ENCODE measurements at regions not wholly inside any gene's neighbourhood (a gene's known extent, or its start where the extent isn't known, plus 50 kb on each side); places are given as distances from the start of the nearest gene placed in this dataset.
A peak's percentile ranks its signal among the peaks of the same experiment; 100 is the strongest.

- no peak for DNase-seq
These were observed 111.2 kb upstream of the NLRP1 start for GRCh38 chr17:5695480-5695879.

- no peak for DNase-seq
These were observed 114.7 kb upstream of the NLRP1 start for GRCh38 chr17:5698959-5699358.

DNA sequence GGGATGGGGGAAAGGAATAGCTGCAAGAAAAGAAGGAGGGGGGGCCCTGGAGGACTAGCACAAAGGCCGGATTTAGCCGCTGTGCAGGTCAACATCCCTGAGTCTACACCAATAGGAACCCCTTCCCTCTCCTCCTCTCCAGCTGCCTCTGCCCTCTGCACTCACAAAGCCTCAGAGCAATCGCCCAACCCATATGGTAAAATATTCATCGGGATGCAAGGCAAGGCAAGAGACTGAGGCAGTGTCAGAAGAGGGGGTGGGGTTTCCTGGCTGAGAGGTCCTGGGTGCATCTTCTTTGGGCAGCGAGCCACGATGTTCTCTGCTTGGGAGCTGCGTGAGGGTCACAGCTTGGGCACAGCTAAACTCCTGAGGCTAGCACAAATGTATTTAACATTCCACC lies 115.5 kb upstream of the NLRP1 start:
- DNase-seq = no peak

DNA sequence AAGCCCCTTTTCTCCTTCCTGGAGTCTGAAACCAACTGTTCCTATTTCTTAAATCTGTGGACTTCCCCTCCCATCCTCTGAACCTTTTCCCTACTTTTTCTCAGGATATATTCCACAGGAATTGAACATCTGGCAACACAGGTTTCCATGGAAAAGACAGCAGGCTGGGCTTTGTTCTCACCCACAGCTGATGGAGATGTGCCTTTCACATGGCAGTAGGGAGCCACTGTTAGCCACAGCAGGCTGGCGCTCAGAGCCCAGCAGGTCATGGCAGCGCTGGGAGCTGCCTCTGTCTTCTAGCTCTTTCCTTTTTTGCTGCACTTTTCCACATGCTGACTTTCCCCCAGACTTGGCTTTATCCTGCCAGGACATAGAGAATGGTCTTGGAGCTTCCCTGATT lies 116.4 kb upstream of the NLRP1 start:
- DNase-seq = no peak

- DNase-seq = no peak
These were observed 117.1 kb upstream of the NLRP1 start for GRCh38 chr17:5701381-5701780.

DNA sequence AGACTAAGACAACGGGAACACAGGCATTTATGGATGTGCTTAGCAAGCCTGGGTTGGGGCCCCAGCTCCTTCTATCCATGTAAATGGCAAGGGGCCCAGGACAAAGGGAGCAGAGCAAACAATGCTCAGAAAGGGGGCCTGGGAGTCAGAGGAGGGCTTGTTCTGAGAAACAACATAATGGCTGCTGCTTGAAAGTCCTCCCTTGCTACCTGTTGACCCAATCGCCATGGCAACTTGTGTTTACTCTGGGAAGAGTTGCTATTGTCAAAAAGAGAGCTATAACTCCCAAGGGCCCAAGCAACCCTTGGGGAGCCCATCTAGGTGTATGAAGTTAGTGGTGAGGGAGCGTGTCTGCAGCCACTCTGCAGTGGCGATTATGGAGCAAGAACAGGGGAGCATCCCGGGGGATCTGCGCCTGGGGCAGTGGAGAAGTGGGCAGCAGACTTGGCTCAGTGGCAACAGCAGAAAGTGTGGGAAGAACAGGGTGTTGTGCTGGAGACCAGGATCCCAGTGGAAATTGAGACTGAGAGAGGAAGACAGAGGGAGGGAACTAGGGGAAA lies 118.7 kb upstream of the NLRP1 start:
- DNase-seq = peak; percentile 2

- DNase-seq = no peak
These were observed 119.4 kb upstream of the NLRP1 start for GRCh38 chr17:5703736-5704135.

GRCh38 chr17:5705081-5705875 lies 121.0 kb upstream of the NLRP1 start:
- peak; percentile 50 for DNase-seq

DNA sequence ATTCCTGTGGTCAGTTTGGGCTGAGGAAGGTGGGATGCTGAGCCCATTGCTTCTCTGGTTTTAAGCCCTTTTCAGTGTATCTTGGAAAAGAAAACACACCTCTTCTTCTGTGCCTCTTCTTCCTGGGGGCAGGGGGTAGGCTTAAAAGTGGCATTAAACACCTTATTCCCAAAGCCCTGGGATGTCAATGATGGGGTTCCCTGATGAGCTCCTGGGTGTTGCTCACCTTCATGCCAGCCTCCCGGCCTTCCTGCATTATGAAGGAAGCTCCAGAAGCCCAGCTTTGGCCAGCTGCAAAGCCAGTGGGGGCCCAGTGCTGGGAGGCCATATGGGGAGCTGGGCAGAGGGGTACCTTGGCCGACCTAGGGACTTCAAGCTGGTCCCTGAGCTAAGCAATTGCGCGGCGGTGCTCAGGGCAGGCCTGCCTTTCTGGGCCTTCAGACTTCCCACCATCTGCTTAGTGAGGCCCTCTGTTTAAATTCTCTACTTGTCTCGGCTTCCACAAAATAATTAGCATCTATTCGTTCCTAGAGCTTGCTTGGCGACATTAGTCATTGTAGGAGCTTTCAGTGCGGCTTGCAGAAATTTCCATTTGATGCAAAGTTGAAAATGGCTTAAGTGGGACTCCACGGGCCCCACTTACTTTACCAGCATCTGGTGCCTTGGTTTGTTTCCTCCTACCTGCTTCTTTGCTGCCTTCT lies 121.7 kb upstream of the NLRP1 start:
- DNase-seq = no peak

DNA sequence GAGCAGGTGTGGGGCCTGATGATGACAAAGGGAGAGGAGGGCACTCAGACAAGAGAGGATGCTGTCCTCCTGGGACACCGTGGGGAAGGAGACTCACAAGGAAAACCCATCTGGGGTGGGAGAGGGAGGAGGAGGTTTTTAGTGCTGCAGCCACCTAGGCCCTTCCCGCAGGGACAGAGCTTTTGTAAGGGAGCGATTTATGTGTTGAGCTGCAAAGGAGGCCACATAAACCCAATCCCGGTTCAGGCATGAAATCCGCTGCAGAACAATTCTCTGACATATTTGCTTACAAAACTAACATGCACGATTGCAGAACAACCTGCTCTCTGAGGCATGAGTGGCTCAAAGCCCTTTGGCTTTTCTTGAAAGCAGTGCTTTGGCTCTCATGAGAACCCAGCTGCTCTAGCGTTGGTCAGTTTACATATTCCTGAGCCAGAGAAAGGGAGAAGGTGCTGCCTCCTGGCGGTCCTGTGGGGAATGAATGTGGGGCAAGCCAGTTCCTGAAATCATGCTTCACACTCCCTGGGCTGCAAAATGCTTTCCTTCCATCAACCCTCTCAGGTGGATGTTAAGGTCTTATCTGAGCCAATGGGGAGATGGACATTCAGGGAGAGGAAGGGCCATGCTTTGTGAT lies 122.4 kb upstream of the NLRP1 start:
- peak; percentile 80 for DNase-seq

GRCh38 chr17:5707482-5707881 lies 123.2 kb upstream of the NLRP1 start:
- DNase-seq = no peak

- DNase-seq = no peak
These were observed 124.0 kb upstream of the NLRP1 start for GRCh38 chr17:5708344-5708743.

DNA sequence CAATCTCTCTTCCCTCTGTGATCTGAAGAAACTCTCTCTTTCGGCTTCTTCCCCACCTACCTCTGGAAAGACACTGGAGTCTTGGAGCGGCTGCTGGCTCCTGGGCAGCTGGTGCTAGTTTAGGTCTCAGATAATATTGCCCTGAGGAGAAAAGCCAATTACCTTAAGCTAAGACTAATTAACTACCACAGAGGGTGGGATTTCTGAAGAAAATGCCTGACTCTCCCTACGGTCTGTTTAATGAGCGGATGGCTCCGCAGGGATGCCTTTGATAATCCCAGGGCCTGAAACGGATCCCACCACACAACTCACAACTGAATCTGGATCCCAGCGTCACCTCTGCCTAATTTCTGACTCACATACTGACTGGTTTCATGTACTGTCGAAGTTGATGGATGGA lies 127.0 kb upstream of the NLRP1 start:
- DNase-seq = no peak

DNA sequence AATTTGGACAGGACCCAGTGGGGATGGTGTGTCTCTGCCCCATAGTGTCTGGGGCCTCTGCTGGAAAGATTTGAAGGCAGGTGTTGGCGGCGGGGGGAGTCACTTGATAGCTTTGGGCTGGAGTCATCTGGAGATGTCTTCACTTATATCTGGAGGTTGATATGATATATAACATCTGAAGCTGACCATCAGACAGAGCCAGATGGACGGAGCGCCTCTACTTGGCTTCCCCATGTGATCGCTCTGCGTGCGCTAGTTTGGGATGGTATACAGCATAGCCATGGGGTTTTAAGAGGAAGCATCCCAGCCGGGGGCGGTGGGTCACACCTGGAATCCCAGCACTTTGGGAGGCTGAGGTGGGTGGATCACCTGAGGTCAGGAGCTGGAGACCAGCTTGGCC lies 130.7 kb upstream of the NLRP1 start:
- DNase-seq = no peak

DNA sequence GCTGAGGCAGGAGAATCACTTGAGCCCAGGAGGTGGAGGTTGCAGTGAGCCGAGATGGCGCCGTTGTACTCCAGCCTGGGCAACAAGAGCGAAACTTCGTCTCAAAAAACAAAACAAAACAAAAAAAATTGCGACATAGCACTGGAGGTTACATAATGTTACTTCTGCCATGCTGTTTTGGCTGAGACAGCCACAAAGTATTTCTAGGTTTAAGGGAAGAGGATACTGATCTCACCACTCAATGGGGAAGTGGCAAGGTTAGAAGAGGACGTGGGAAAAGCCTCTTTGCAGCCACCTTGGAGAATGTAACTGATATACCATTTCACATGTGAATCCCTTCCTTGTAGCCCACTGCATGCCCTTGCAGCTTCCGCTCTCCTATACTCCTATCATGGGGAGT lies 131.2 kb upstream of the NLRP1 start:
- no peak for DNase-seq

GRCh38 chr17:5718726-5719125 lies 134.4 kb upstream of the NLRP1 start:
- no peak for DNase-seq

DNA sequence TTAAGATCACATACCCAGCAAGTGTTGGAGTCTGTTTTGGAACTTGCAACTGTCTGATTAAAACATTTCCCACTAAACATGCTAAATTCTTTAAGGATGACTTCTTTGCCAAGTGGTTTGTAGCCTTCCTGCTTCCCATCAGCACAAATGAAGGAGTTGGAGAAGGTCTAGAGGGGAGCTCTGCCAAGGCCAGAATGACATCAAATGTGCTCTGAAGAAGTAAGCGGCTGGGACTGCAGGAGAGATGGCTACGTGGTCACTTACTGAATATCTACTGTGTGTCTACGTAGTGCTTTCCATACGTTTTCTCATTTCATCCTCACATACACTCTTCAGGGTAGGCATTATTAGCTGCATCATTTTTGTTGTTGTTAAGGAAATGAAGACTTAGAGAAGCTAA lies 135.7 kb upstream of the NLRP1 start:
- DNase-seq = no peak

DNA sequence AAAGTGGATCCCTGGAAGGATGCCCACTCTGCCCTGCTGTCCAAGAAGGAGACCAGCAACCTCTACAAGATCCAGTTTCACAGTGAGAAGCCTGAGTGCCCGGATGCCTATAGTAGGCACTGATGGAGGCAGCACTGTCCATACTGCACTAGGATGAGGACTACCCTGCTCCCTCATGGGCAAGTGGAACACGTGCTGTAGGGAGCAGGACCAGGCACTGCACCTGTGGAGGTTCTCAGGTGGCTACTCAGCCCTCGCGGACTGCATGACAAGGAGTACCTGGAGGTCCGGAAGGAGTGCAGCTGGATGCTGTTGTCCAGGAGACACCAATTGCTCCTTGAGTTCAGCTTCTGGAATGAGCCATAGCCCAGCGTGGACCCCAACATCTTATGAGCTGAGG lies 146.1 kb upstream of the NLRP1 start:
- DNase-seq = no peak

DNA sequence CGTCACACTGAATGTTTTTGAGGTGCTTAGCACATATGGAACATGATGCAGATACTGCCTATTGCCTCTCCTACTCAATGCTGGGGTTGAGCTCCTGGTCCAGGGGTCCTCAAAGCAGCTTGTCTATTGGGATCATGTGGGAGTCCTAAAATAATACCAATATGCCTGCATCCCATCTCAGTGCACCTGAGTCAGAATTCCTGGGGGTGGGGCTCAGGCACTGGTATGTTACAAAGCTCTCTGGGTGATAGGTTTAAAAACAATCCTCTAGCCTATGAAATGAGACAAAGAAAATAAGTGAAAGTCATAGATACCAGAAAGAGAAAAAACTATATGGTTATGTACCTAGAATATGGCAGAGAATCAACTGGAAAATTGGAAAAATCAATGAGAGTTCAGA lies 156.6 kb upstream of the NLRP1 start:
- no peak for DNase-seq

DNA sequence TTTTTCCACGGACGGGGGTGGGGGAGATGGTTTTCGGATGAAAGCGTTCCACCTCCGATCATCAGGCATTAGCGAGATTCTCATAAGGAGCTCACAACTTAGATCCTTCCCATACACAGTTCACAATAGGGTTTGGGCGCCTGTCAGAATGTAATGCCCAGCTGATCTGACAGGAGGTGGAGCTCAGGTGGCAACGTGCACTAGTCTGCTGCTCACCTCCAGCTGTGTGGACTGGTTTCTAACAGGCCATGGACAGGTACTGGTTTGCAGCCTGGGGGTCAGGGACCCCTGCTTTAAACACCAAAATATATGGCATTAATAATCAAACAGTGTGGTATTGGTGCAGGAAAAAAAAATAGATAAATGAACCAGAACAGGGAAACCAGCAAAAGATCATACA lies 157.5 kb upstream of the NLRP1 start:
- no peak for DNase-seq

DNA sequence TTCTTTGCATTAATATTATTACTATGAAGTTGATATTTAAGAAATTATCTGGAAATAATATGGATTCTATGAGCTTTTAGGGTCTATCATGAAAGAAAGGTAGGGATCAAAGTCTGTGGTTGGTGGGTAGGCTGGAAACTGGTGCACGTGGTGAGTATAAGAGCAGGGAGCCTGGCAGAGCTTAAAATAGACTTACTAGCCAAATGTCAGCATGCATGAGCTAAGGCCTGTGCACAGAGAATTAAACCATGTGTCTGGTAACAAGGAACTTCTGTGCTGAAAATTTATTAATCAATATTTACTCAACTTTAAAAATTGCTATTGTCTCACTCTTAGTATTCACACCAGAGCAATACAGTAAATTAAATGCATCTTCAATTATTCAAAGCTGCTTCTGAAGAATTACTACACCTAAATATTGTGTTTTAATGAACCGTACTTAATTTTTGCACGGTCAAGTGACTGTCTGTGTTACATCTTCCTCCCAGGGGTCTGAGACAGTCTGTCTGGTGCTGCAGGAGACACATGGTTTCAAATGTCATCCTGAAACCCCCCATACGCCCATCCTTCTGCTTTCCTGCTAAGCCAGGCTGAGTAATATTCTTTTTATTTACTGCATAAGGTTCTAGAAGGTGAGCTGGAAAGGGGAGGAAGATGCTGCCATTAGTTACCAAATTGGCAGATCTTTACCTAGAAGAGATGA lies 161.0 kb upstream of the NLRP1 start:
- DNase-seq = no peak

- peak; percentile 11 for DNase-seq
These were observed 163.0 kb upstream of the NLRP1 start for GRCh38 chr17:5747276-5747675.

DNA sequence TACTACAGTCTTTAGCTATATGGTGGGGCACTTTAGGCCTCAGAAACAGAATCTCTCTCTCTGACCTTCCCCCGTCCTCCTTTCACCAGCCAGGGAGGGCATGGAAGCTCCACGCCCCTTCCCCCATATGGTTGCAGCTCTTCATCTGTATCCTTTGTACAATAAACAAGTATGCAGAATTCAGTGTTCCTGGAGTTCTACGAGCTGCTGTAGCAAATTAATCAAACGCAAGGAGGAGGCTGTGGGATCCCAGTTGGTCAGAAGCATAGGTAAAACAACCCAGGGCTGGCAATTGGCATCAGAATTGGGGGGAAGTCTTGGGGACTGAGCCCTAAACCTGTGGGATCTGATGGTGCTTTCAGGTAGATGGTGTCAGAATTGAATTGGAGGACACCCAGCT lies 163.7 kb upstream of the NLRP1 start:
- DNase-seq = no peak
